Mesodermal cell (in vitro differentiated cells): ENCODE measurements at regions not wholly inside any gene's neighbourhood (a gene's known extent, or its start where the extent isn't known, plus 50 kb on each side); places are given as distances from the start of the nearest gene placed in this dataset.

ENCODE experiments used
- H3K27ac ChIP-seq: 2 replicates; pipeline ENCODE4 v1.7.0; 2013; ENCODE audit warnings: mild to moderate bottlenecking, low read depth, low read length, moderate library complexity; ENCODE audit not compliant: severe bottlenecking
- H3K36me3 ChIP-seq: 2 replicates; pipeline ENCODE4 v1.7.1; 2013; ENCODE audit warnings: mild to moderate bottlenecking, low read length, moderate library complexity; ENCODE audit not compliant: control insufficient read depth, insufficient read depth
- H3K4me1 ChIP-seq: one replicate; pipeline ENCODE4 v1.7.1; 2013; ENCODE audit warnings: mild to moderate bottlenecking, low read length; ENCODE audit not compliant: insufficient read depth, control insufficient read depth, poor library complexity, severe bottlenecking
- H3K4me3 ChIP-seq: 2 replicates; pipeline ENCODE4 v1.7.0; 2013; ENCODE audit warnings: low read length, control low read depth, mild to moderate bottlenecking; ENCODE audit not compliant: insufficient read depth, poor library complexity, severe bottlenecking; ENCODE audit errors: extremely low read depth
- H3K9me3 ChIP-seq: 2 replicates; pipeline ENCODE4 v1.7.1; 2013; ENCODE audit warnings: mild to moderate bottlenecking, low read length, moderate library complexity; ENCODE audit not compliant: control insufficient read depth
- WGBS, 2 experiments: methylation state at CpG; one replicate each; pipeline ENCODE4 v1.1.5; 2013; ENCODE audit warnings: missing lambda C conversion rate in 2 of 2; ENCODE audit not compliant: insufficient coverage in 2 of 2; 5-methylcytosine and 5-hydroxymethylcytosine counted together

DNA sequence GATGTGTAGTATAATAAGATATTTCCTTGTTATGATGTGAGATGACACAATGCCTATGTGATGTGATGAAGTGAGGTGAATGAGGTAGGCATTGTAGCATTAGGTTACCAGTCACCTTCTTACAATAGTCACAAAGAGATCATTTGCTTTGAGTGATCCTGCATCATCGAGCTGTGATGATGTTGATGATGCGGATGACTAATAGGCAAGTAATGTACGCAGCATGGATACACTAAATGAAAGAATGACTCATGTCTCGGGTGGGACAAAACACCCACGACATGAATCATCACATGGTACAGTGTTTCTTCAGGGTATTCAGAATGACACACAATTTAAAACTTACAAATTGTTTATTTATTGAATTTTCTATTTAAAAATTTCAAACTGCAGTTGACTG, 806.3 kb upstream of the GJE1 start:
- WGBS, 2 experiments: 70% methylated on average over 2 of the region's 5 CpGs; no CpG with 5 or more reads in 1 of the 2 experiments
- Histone ChIP-seq H3K9me3 (no peaks in the 10 kb centered on the region), H3K27ac (peak overlapping the region; percentile 75), H3K4me3 (no peak overlapping the region), H3K4me1 (no peaks in the 10 kb centered on the region), H3K36me3 (no peaks in the 10 kb centered on the region)

DNA sequence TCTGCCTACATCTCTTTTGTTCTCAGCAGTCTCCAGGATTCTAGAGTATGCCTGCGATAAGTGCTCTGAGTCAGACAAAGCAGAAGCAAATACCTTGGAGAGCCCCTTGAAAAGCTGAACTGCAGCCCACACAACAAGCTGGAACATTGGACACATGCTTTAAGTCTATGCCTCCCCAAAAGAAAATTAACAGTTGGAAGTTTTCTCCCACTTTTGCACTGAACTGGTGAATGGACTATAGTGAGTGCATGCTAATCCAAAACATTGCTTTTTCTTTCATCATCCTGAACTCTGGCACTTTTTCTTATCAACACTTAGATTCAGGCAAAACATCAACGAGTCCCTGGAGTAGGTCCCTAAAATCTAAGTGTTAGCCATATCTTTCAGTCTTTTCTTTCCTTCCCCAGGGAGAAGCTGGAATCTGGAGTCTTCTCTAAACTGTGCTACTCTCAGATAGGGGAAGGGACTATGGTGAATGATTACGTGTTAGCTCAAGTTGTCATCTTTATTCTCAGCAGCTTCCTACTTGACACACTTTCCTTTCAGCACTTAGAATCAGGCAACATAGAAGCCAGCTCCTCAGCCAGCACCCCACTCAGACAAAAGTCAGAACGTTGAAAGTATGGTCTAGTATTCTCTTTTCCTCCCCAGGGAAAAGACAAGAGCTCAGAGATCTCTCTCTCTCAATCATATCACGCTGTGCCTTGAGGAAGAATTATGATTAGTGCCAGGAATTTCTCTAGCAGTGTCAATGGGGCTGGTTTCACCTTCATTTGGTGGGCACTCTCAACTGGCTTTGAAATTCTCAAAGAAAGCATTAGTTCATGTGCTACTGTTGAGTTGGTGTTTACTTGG, 811.0 kb upstream of the GJE1 start:
- no peak overlapping the region for H3K4me3 ChIP-seq
- no peaks in the 10 kb centered on the region for H3K4me1 ChIP-seq
- 83 to 94% methylated on average over 2 of the region's 5 CpGs for WGBS, 2 experiments
- H3K9me3 ChIP-seq: no peaks in the 10 kb centered on the region
- H3K27ac ChIP-seq: peak overlapping the region; percentile 33
- no peaks in the 10 kb centered on the region for H3K36me3 ChIP-seq

GRCh38 chr6:141316236-141316635, 816.5 kb upstream of the GJE1 start:
- Histone ChIP-seq H3K27ac (no peak overlapping the region), H3K4me3 (no peak overlapping the region), H3K9me3 (no peaks in the 10 kb centered on the region), H3K36me3 (no peaks in the 10 kb centered on the region), H3K4me1 (no peaks in the 10 kb centered on the region)
- WGBS, 2 experiments: 94% methylated on average over 2 of the region's 5 CpGs; no CpG with 5 or more reads in 1 of the 2 experiments

GRCh38 chr6:141313986-141314385, 818.7 kb upstream of the GJE1 start:
- Histone ChIP-seq H3K9me3 (no peaks in the 10 kb centered on the region), H3K4me1 (no peaks in the 10 kb centered on the region), H3K4me3 (no peak overlapping the region), H3K27ac (peak overlapping the region; percentile 54), H3K36me3 (no peaks in the 10 kb centered on the region)
- WGBS, 2 experiments: 88 to 100% methylated on average over 1 of the region's 1 CpG

DNA sequence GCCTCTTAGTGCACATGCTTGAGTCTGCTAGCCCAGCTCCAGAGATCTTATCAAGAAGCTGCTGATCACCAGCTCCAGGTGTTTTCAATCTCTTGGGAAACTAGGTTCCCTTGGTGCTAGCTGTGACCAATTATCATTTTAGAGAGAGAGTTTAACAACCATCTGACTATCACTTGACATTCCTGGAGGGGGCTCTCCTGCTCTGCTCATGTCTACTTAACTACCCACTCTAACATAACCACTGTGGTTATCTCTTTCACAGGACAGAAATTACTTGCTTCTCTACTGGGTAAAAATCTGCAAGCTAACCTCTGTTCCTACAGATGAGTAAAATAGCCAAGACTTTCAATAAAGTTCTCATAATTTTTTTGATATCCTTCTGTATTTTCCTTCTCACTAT, 823.4 kb upstream of the GJE1 start:
- Histone ChIP-seq H3K27ac (no peak overlapping the region), H3K4me3 (no peak overlapping the region), H3K36me3 (no peaks in the 10 kb centered on the region), H3K9me3 (no peaks in the 10 kb centered on the region), H3K4me1 (no peaks in the 10 kb centered on the region)

GRCh38 chr6:141307309-141307998, 825.3 kb upstream of the GJE1 start:
- Histone ChIP-seq H3K36me3 (no peaks in the 10 kb centered on the region), H3K27ac (no peak overlapping the region), H3K4me3 (no peak overlapping the region), H3K4me1 (no peaks in the 10 kb centered on the region), H3K9me3 (no peaks in the 10 kb centered on the region)
- WGBS, 2 experiments: no CpG with 5 or more reads among the region's 3 CpGs

DNA sequence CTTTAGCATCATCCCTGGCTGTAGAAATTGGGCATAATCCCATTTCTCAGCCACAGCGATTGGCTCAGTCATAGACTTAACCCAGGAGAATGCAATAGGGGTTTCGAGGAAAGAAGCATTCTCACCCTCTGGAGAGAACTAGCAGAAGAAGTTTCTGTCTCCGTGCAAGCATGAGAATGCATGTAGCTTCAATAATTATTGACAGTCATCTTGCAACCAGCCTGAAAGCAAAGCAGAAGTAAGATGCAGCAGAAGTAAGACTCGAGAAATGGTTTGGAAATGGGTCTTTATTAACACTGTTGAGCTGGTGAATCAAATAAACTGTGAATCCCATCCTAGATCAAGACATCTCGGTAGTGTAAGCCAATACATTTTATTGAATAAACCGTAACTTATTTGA, 828.8 kb upstream of the GJE1 start:
- Histone ChIP-seq H3K27ac (no peak overlapping the region), H3K4me1 (no peaks in the 10 kb centered on the region), H3K4me3 (no peak overlapping the region), H3K36me3 (no peaks in the 10 kb centered on the region), H3K9me3 (no peaks in the 10 kb centered on the region)
- WGBS, 2 experiments: 87 to 95% methylated on average over 4 of the region's 6 CpGs

- Histone ChIP-seq H3K9me3 (no peaks in the 10 kb centered on the region), H3K36me3 (no peaks in the 10 kb centered on the region), H3K4me3 (no peak overlapping the region), H3K27ac (no peak overlapping the region), H3K4me1 (no peaks in the 10 kb centered on the region)
- no CpG with 5 or more reads among the region's 1 CpG for WGBS, 2 experiments
These were observed 830.9 kb upstream of the GJE1 start for GRCh38 chr6:141301779-141302178.

GRCh38 chr6:141290941-141291721, 841.6 kb upstream of the GJE1 start:
- Histone ChIP-seq H3K36me3 (no peaks in the 10 kb centered on the region), H3K27ac (no peak overlapping the region), H3K4me1 (no peaks in the 10 kb centered on the region), H3K4me3 (no peak overlapping the region), H3K9me3 (no peaks in the 10 kb centered on the region)
- WGBS, 2 experiments: 86 to 89% methylated on average over 1 to 2 of the region's 3 CpGs

DNA sequence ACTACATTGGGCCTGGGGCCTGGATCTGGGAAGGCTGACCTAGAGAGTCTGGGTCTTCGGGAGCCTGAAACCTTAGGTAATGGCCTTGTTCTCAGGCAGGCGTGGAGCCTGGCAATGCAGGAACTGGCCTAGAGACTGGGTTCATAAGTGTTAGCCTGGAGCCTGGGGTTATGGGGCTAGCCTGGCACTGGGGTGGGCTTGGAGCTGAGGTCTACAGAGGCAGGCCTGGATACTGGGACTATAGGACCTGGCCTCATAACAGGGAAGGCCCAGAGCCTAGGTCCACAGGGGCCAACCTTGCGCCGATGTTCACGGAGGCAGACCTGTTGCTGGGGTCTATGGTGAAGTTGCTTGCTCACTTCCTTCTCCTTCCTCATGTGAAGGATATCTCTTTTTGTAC, 843.8 kb upstream of the GJE1 start:
- H3K4me1 ChIP-seq: no peaks in the 10 kb centered on the region
- no peak overlapping the region for H3K4me3 ChIP-seq
- H3K27ac ChIP-seq: no peak overlapping the region
- 96 to 97% methylated on average over 4 of the region's 5 CpGs for WGBS, 2 experiments
- no peaks in the 10 kb centered on the region for H3K9me3 ChIP-seq
- no peaks in the 10 kb centered on the region for H3K36me3 ChIP-seq
